Liver (tissue), 8 donors: ENCODE measurements at regions not wholly inside any gene's neighbourhood (a gene's known extent, or its start where the extent isn't known, plus 50 kb on each side); places are given as distances from the start of the nearest gene placed in this dataset.

ENCODE experiments used
- DNase-seq: peaks from one replicate; pipeline ENCODE4 v3.0.0-alpha.2; 2017; ENCODE audit warnings: low spot score
- H3K27ac ChIP-seq, 2 donors: one replicate each; pipeline ENCODE4 v1.7.0; 2013; ENCODE audit warnings: inconsistent platforms in 2 of 2, low read length in 2 of 2, control low read depth in 1 of 2, low read depth in 1 of 2, mild to moderate bottlenecking in 1 of 2
- H3K27me3 ChIP-seq, 4 donors: one replicate each; pipeline versions ENCODE4 v1.6.1 to v1.7.0; 2013; ENCODE audit warnings: low read length in 3 of 4, inconsistent platforms in 1 of 4, mild to moderate bottlenecking in 1 of 4, moderate library complexity in 1 of 4; ENCODE audit not compliant: control insufficient read depth in 4 of 4, insufficient read depth in 4 of 4
- H3K36me3 ChIP-seq, 4 donors: one replicate each; pipeline versions ENCODE4 v1.6.1 to v1.7.0; 2013; ENCODE audit warnings: low read length in 3 of 4, mild to moderate bottlenecking in 3 of 4, low read depth in 1 of 4, moderate library complexity in 1 of 4; ENCODE audit not compliant: control insufficient read depth in 4 of 4, insufficient read depth in 3 of 4
- H3K4me1 ChIP-seq, 4 donors: one replicate each; pipeline versions ENCODE4 v1.6.1 to v1.7.0; 2013; ENCODE audit warnings: low read length in 3 of 4, mild to moderate bottlenecking in 3 of 4, moderate library complexity in 1 of 4; ENCODE audit not compliant: control insufficient read depth in 4 of 4, insufficient read depth in 4 of 4
- H3K4me3 ChIP-seq, 3 donors: one replicate each; pipeline versions ENCODE4 v1.6.1 to v1.7.0; 2013; ENCODE audit warnings: low read length in 3 of 3, control low read depth in 1 of 3, low read depth in 1 of 3, mild to moderate bottlenecking in 1 of 3
- H3K9ac ChIP-seq, 2 donors: one replicate each; pipeline ENCODE4 v1.7.0; 2013; ENCODE audit warnings: low read length in 2 of 2, mild to moderate bottlenecking in 2 of 2, moderate library complexity in 2 of 2, control low read depth in 1 of 2, low read depth in 1 of 2
- H3K9me3 ChIP-seq, 4 donors: one replicate each; pipeline versions ENCODE4 v1.6.1 to v1.7.0; 2013; ENCODE audit warnings: low read length in 3 of 4; ENCODE audit not compliant: control insufficient read depth in 4 of 4
- ATF3 ChIP-seq: IDR thresholded peaks from 2 replicates; pipeline ENCODE4 v1.6.1; 2016; ENCODE audit warnings: antibody characterized with exemption
- CTCF ChIP-seq: fragments of 150-350 bp; IDR thresholded peaks from 2 replicates; pipeline ENCODE4 v1.5.1; 2017; ENCODE audit warnings: improper control_type of control experiment, low read depth, low read length; ENCODE audit not compliant: missing input control
- EGR1 ChIP-seq, 2 donors: IDR thresholded peaks; 2 replicates each; pipeline ENCODE4 v1.6.1; 2016 to 2018; ENCODE audit warnings: antibody characterized with exemption in 2 of 2, low read depth in 2 of 2
- FOXA1 ChIP-seq: IDR thresholded peaks from 2 replicates; pipeline ENCODE4 v1.6.1; 2016; ENCODE audit warnings: antibody characterized with exemption
- FOXA2 ChIP-seq: IDR thresholded peaks from 2 replicates; pipeline ENCODE4 v1.6.1; 2016; ENCODE audit warnings: antibody characterized with exemption
- GABPA ChIP-seq, 2 donors: IDR thresholded peaks in 1 of 2; conservative IDR thresholded peaks in 1 of 2; 2 replicates each; pipeline ENCODE4 v1.6.1; 2016; ENCODE audit warnings: antibody characterized with exemption in 2 of 2, mild to moderate bottlenecking in 1 of 2, moderate library complexity in 1 of 2
- HNF4A ChIP-seq, 2 donors: conservative IDR thresholded peaks; 2 replicates each; pipeline ENCODE4 v1.6.1; 2016; ENCODE audit warnings: antibody characterized with exemption in 2 of 2, mild to moderate bottlenecking in 2 of 2
- HNF4G ChIP-seq: IDR thresholded peaks from 2 replicates; pipeline ENCODE4 v1.6.1; 2016; ENCODE audit warnings: antibody characterized with exemption
- JUND ChIP-seq, 2 donors: IDR thresholded peaks; 2 replicates each; pipeline ENCODE4 v1.6.1; 2016; ENCODE audit warnings: antibody characterized with exemption in 2 of 2
- MAX ChIP-seq: IDR thresholded peaks from 2 replicates; pipeline ENCODE4 v1.6.1; 2016; ENCODE audit warnings: antibody characterized with exemption
- NR2F2 ChIP-seq: IDR thresholded peaks from 2 replicates; pipeline ENCODE4 v1.6.1; 2016; ENCODE audit warnings: antibody characterized with exemption
- RAD21 ChIP-seq, 2 donors: IDR thresholded peaks; 2 replicates each; pipeline ENCODE4 v1.6.1; 2016; ENCODE audit warnings: antibody characterized with exemption in 2 of 2, mild to moderate bottlenecking in 2 of 2
- REST ChIP-seq: IDR thresholded peaks from 2 replicates; pipeline ENCODE4 v1.6.1; 2016; ENCODE audit warnings: antibody characterized with exemption, mild to moderate bottlenecking
- RXRA ChIP-seq, 2 donors: IDR thresholded peaks; 2 replicates each; pipeline ENCODE4 v1.6.1; 2017 to 2018; ENCODE audit warnings: antibody characterized with exemption in 2 of 2, mild to moderate bottlenecking in 1 of 2
- SP1 ChIP-seq: IDR thresholded peaks from 2 replicates; pipeline ENCODE4 v1.6.1; 2018; ENCODE audit warnings: antibody characterized with exemption, mild to moderate bottlenecking
- TAF1 ChIP-seq: conservative IDR thresholded peaks from 2 replicates; pipeline ENCODE4 v1.6.1; 2016; ENCODE audit warnings: antibody characterized with exemption, mild to moderate bottlenecking
- YY1 ChIP-seq: IDR thresholded peaks from 2 replicates; pipeline ENCODE4 v1.6.1; 2016; ENCODE audit warnings: antibody characterized with exemption, mild to moderate bottlenecking
- ZBTB33 ChIP-seq: IDR thresholded peaks from 2 replicates; pipeline ENCODE4 v1.6.1; 2016; ENCODE audit warnings: antibody characterized with exemption
- WGBS: extraction: QIAGEN DNeasy Blood & Tissue Kit; methylation state at CpG from one replicate; pipeline ENCODE4 v1.1.7; 2013; 5-methylcytosine and 5-hydroxymethylcytosine counted together
- donor health status: healthy.
- donor health status: healthy.
- donor health status: healthy.
- donor health status: healthy.
- donor health status: healthy.

- no peak for TF ChIP-seq CTCF
- no peak for TF ChIP-seq FOXA1
- TF ChIP-seq MAX: no peak
- TF ChIP-seq RAD21 (IDR thresholded peaks at IDR 0.05): no peak
- TF ChIP-seq JUND (IDR thresholded peaks at IDR 0.05): no peak
These were observed 149.4 kb upstream of the TBCA start (continued) for GRCh38 chr5:77925503-77925902.

GRCh38 chr5:77924081-77924480 is 147.9 kb upstream of the TBCA start:
- Histone ChIP-seq H3K27me3 (peaks cover 0 to 4% (median under 1%) of the 10 kb centered on the region in 4 donors), H3K27ac (no peak overlapping the region), H3K36me3 (no peaks in the 10 kb centered on the region), H3K4me3 (no peak overlapping the region), H3K4me1 (no peaks in the 10 kb centered on the region), H3K9ac (no peak overlapping the region), H3K9me3 (peaks cover 0 to 2% (median 0%) of the 10 kb centered on the region in 4 donors)
- DNase-seq: no peak
- WGBS: 65% methylated on average over 3 of the region's 3 CpGs
- TF ChIP-seq MAX (no peak), TAF1 (no peak), ATF3 (no peak), SP1 (no peak), HNF4G (no peak), RXRA (IDR thresholded peaks at IDR 0.05) (no peak), EGR1 (IDR thresholded peaks at IDR 0.05; ENCODE audit: low read depth in 2 of 2) (no peak), HNF4A (conservative IDR thresholded peaks at IDR 0.05) (no peak)

- no peak overlapping the region for H3K27ac ChIP-seq
- peaks cover 0 to 4% (median under 1%) of the 10 kb centered on the region in 4 donors for H3K27me3 ChIP-seq
- H3K9ac ChIP-seq: no peak overlapping the region
- TF ChIP-seq FOXA1 (no peak), REST (no peak), ZBTB33 (no peak), ATF3 (no peak), JUND (IDR thresholded peaks at IDR 0.05) (no peak), MAX (no peak), FOXA2 (no peak), RAD21 (IDR thresholded peaks at IDR 0.05) (no peak), HNF4A (conservative IDR thresholded peaks at IDR 0.05) (no peak), SP1 (no peak), YY1 (no peak), RXRA (IDR thresholded peaks at IDR 0.05) (no peak), GABPA (IDR thresholded peaks at IDR 0.05 in 1 of 2, conservative IDR thresholded peaks at IDR 0.05 in 1 of 2) (no peak), TAF1 (no peak), EGR1 (IDR thresholded peaks at IDR 0.05; ENCODE audit: low read depth in 2 of 2) (no peak), CTCF (no peak), HNF4G (no peak), NR2F2 (no peak)
- no peak overlapping the region for H3K4me3 ChIP-seq
- peaks cover 0 to 2% (median 0%) of the 10 kb centered on the region in 4 donors for H3K9me3 ChIP-seq
- no peaks in the 10 kb centered on the region for H3K36me3 ChIP-seq
- H3K4me1 ChIP-seq: no peaks in the 10 kb centered on the region
- 80% methylated on average over 4 of the region's 4 CpGs for WGBS
- no peak for DNase-seq
These were observed 147.5 kb upstream of the TBCA start for GRCh38 chr5:77923666-77924065.
